ENCODE measurements at regions not wholly inside any gene's neighbourhood (a gene's known extent, or its start where the extent isn't known, plus 50 kb on each side); places are given as distances from the start of the nearest gene placed in this dataset.
"Not testable (repeated sequence)": the region's sequence is repeated elsewhere in the genome, so short reads cannot be mapped to it uniquely, and the experiment has no call there.

GRCh38 chr5:96319981-96320739 lies 112.9 kb downstream of the PCSK1 start:
- H3K4me3 ChIP-seq (ENCODE audit: low read length); H3K36me3 ChIP-seq (ENCODE audit: insufficient read depth, low read length); H3K9ac ChIP-seq (ENCODE audit: low read depth, low read length); H3K9me3 ChIP-seq (replicated peaks; ENCODE audit: low read length); H3K27me3 ChIP-seq (ENCODE audit: control insufficient read depth, insufficient read depth, low read length); H3K4me2 ChIP-seq (ENCODE audit: low read length): not testable (repeated sequence)
- peaks cover 44% of the 10 kb centered on the region for H3K4me1 ChIP-seq (ENCODE audit: control insufficient read depth, insufficient read depth, low read length)

- Histone ChIP-seq H3K36me3 (ENCODE audit: insufficient read depth, low read length) (no peaks in the 10 kb centered on the region), H3K9me3 (replicated peaks; ENCODE audit: low read length) (no peaks in the 10 kb centered on the region), H3K9ac (ENCODE audit: low read depth, low read length) (no peak overlapping the region), H3K27me3 (ENCODE audit: control insufficient read depth, insufficient read depth, low read length) (no peaks in the 10 kb centered on the region), H3K4me1 (ENCODE audit: control insufficient read depth, insufficient read depth, low read length) (peaks cover 29% of the 10 kb centered on the region), H3K4me3 (ENCODE audit: low read length) (no peak overlapping the region), H3K4me2 (ENCODE audit: low read length) (no peak overlapping the region)
These were observed 114.4 kb downstream of the PCSK1 start for GRCh38 chr5:96318569-96319110.

GRCh38 chr5:96317945-96318344 lies 115.1 kb downstream of the PCSK1 start:
- Histone ChIP-seq H3K36me3 (ENCODE audit: insufficient read depth, low read length) (no peaks in the 10 kb centered on the region), H3K9ac (ENCODE audit: low read depth, low read length) (no peak overlapping the region), H3K27me3 (ENCODE audit: control insufficient read depth, insufficient read depth, low read length) (no peaks in the 10 kb centered on the region), H3K4me3 (ENCODE audit: low read length) (no peak overlapping the region), H3K4me2 (ENCODE audit: low read length) (no peak overlapping the region), H3K4me1 (ENCODE audit: control insufficient read depth, insufficient read depth, low read length) (peaks cover 28% of the 10 kb centered on the region), H3K9me3 (replicated peaks; ENCODE audit: low read length) (no peaks in the 10 kb centered on the region)

- no peaks in the 10 kb centered on the region for H3K36me3 ChIP-seq (ENCODE audit: insufficient read depth, low read length)
- no peaks in the 10 kb centered on the region for H3K27me3 ChIP-seq (ENCODE audit: control insufficient read depth, insufficient read depth, low read length)
- peaks cover 22% of the 10 kb centered on the region for H3K4me1 ChIP-seq (ENCODE audit: control insufficient read depth, insufficient read depth, low read length)
- H3K4me3 ChIP-seq (ENCODE audit: low read length): no peak overlapping the region
- no peak overlapping the region for H3K4me2 ChIP-seq (ENCODE audit: low read length)
- H3K9me3 ChIP-seq (replicated peaks; ENCODE audit: low read length): no peaks in the 10 kb centered on the region
- no peak overlapping the region for H3K9ac ChIP-seq (ENCODE audit: low read depth, low read length)
These were observed 116.6 kb downstream of the PCSK1 start for GRCh38 chr5:96316487-96316886.

- Histone ChIP-seq H3K4me3 (ENCODE audit: low read length) (no peak overlapping the region), H3K4me1 (ENCODE audit: control insufficient read depth, insufficient read depth, low read length) (peaks cover 17% of the 10 kb centered on the region), H3K27me3 (ENCODE audit: control insufficient read depth, insufficient read depth, low read length) (no peaks in the 10 kb centered on the region), H3K4me2 (ENCODE audit: low read length) (no peak overlapping the region), H3K9me3 (replicated peaks; ENCODE audit: low read length) (peaks cover 3% of the 10 kb centered on the region), H3K36me3 (ENCODE audit: insufficient read depth, low read length) (no peaks in the 10 kb centered on the region), H3K9ac (ENCODE audit: low read depth, low read length) (no peak overlapping the region)
These were observed 117.0 kb downstream of the PCSK1 start for GRCh38 chr5:96316017-96316416.

GRCh38 chr5:96315431-96315830 lies 117.6 kb downstream of the PCSK1 start:
- no peaks in the 10 kb centered on the region for H3K27me3 ChIP-seq (ENCODE audit: control insufficient read depth, insufficient read depth, low read length)
- H3K4me1 ChIP-seq (ENCODE audit: control insufficient read depth, insufficient read depth, low read length): peaks cover 11% of the 10 kb centered on the region
- H3K4me3 ChIP-seq (ENCODE audit: low read length): no peak overlapping the region
- H3K9ac ChIP-seq (ENCODE audit: low read depth, low read length): no peak overlapping the region
- H3K4me2 ChIP-seq (ENCODE audit: low read length): no peak overlapping the region
- peaks cover 8% of the 10 kb centered on the region for H3K9me3 ChIP-seq (replicated peaks; ENCODE audit: low read length)
- no peaks in the 10 kb centered on the region for H3K36me3 ChIP-seq (ENCODE audit: insufficient read depth, low read length)

GRCh38 chr5:96312383-96312782 lies 120.7 kb downstream of the PCSK1 start:
- Histone ChIP-seq H3K9me3 (replicated peaks; ENCODE audit: low read length) (peaks cover 8% of the 10 kb centered on the region), H3K4me1 (ENCODE audit: control insufficient read depth, insufficient read depth, low read length) (no peaks in the 10 kb centered on the region), H3K36me3 (ENCODE audit: insufficient read depth, low read length) (no peaks in the 10 kb centered on the region), H3K27me3 (ENCODE audit: control insufficient read depth, insufficient read depth, low read length) (no peaks in the 10 kb centered on the region), H3K4me2 (ENCODE audit: low read length) (no peak overlapping the region), H3K4me3 (ENCODE audit: low read length) (no peak overlapping the region), H3K9ac (ENCODE audit: low read depth, low read length) (no peak overlapping the region)

GRCh38 chr5:96307047-96307446 lies 126.0 kb downstream of the PCSK1 start:
- not testable (repeated sequence) for H3K4me3 ChIP-seq (ENCODE audit: low read length); H3K9ac ChIP-seq (ENCODE audit: low read depth, low read length); H3K27me3 ChIP-seq (ENCODE audit: control insufficient read depth, insufficient read depth, low read length); H3K36me3 ChIP-seq (ENCODE audit: insufficient read depth, low read length); H3K4me2 ChIP-seq (ENCODE audit: low read length); H3K9me3 ChIP-seq (replicated peaks; ENCODE audit: low read length); H3K4me1 ChIP-seq (ENCODE audit: control insufficient read depth, insufficient read depth, low read length)

- Histone ChIP-seq H3K27me3 (ENCODE audit: control insufficient read depth, insufficient read depth, low read length) (no peaks in the 10 kb centered on the region), H3K4me2 (ENCODE audit: low read length) (no peak overlapping the region), H3K4me1 (ENCODE audit: control insufficient read depth, insufficient read depth, low read length) (peaks cover 10% of the 10 kb centered on the region), H3K4me3 (ENCODE audit: low read length) (no peak overlapping the region), H3K9me3 (replicated peaks; ENCODE audit: low read length) (no peaks in the 10 kb centered on the region), H3K36me3 (ENCODE audit: insufficient read depth, low read length) (no peaks in the 10 kb centered on the region), H3K9ac (ENCODE audit: low read depth, low read length) (no peak overlapping the region)
These were observed 130.8 kb downstream of the PCSK1 start for GRCh38 chr5:96302174-96302738.

- Histone ChIP-seq H3K27me3 (ENCODE audit: control insufficient read depth, insufficient read depth, low read length) (no peaks in the 10 kb centered on the region), H3K4me2 (ENCODE audit: low read length) (no peak overlapping the region), H3K4me3 (ENCODE audit: low read length) (no peak overlapping the region), H3K4me1 (ENCODE audit: control insufficient read depth, insufficient read depth, low read length) (peaks cover 17% of the 10 kb centered on the region), H3K9ac (ENCODE audit: low read depth, low read length) (no peak overlapping the region), H3K36me3 (ENCODE audit: insufficient read depth, low read length) (no peaks in the 10 kb centered on the region), H3K9me3 (replicated peaks; ENCODE audit: low read length) (no peaks in the 10 kb centered on the region)
These were observed 132.1 kb downstream of the PCSK1 start for GRCh38 chr5:96300976-96301375.

GRCh38 chr5:96297867-96298266 lies 135.2 kb downstream of the PCSK1 start:
- H3K9me3 ChIP-seq (replicated peaks; ENCODE audit: low read length): no peaks in the 10 kb centered on the region
- no peak overlapping the region for H3K4me2 ChIP-seq (ENCODE audit: low read length)
- H3K4me1 ChIP-seq (ENCODE audit: control insufficient read depth, insufficient read depth, low read length): peaks cover 39% of the 10 kb centered on the region
- no peak overlapping the region for H3K4me3 ChIP-seq (ENCODE audit: low read length)
- no peaks in the 10 kb centered on the region for H3K36me3 ChIP-seq (ENCODE audit: insufficient read depth, low read length)
- H3K9ac ChIP-seq (ENCODE audit: low read depth, low read length): no peak overlapping the region
- no peaks in the 10 kb centered on the region for H3K27me3 ChIP-seq (ENCODE audit: control insufficient read depth, insufficient read depth, low read length)

- Histone ChIP-seq H3K4me2 (ENCODE audit: low read length) (no peak overlapping the region), H3K9me3 (replicated peaks; ENCODE audit: low read length) (no peaks in the 10 kb centered on the region), H3K9ac (ENCODE audit: low read depth, low read length) (no peak overlapping the region), H3K36me3 (ENCODE audit: insufficient read depth, low read length) (no peaks in the 10 kb centered on the region), H3K27me3 (ENCODE audit: control insufficient read depth, insufficient read depth, low read length) (no peaks in the 10 kb centered on the region), H3K4me3 (ENCODE audit: low read length) (no peak overlapping the region), H3K4me1 (ENCODE audit: control insufficient read depth, insufficient read depth, low read length) (peaks cover 39% of the 10 kb centered on the region)
These were observed 135.8 kb downstream of the PCSK1 start for GRCh38 chr5:96297290-96297689.
